Lower leg skin (tissue), 3 donors: ENCODE measurements at regions not wholly inside any gene's neighbourhood (a gene's known extent, or its start where the extent isn't known, plus 50 kb on each side); places are given as distances from the start of the nearest gene placed in this dataset.

ENCODE experiments used
- CTCF ChIP-seq, 3 donors: fragments of 450-650 bp; IDR thresholded peaks; one replicate each; pipeline ENCODE4 v1.5.1; 2016; ENCODE audit warnings: antibody characterized with exemption in 3 of 3, mild to moderate bottlenecking in 3 of 3, moderate library complexity in 2 of 3
- POLR2A ChIP-seq, 2 donors: fragments of 450-650 bp; IDR thresholded peaks; one replicate each; pipeline ENCODE4 v1.6.1; 2016 to 2017; ENCODE audit warnings: antibody characterized with exemption in 2 of 2, mild to moderate bottlenecking in 1 of 2, moderate library complexity in 1 of 2

GRCh38 chr18:57927511-57927910, 116.5 kb upstream of the NEDD4L start:
- TF ChIP-seq CTCF (IDR thresholded peaks at IDR 0.05): no peak
- TF ChIP-seq POLR2A (IDR thresholded peaks at IDR 0.05): no peak
